ENCODE measurements at regions not wholly inside any gene's neighbourhood (a gene's known extent, or its start where the extent isn't known, plus 50 kb on each side); places are given as distances from the start of the nearest gene placed in this dataset.

DNA sequence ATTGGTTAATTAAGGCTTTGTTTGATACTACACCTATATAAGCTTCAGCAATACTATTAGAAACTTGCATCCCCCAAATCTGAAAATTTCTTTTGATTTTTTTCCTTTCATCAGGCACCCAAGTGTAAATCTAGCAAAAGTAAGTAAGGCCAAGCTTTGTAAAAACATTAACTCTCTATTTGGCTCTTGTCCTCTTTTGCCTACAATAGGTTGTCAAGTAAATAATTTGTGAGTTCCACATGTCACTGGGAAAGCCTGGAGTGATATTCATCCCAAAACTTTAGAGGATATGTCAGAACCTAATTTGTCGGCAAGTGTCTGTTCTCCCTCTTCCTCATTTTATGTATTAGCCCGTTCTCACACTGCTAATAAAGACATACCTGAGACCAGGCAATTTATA is 492.4 kb downstream of the IPMK start:
- ATAC-seq (ENCODE audit: low read depth): no peak
- Mint-ChIP-seq H3K4me3 (no peak overlapping the region), H3K27ac (no peak overlapping the region), H3K4me1 (no peaks in the 10 kb centered on the region), H3K27me3 (no peaks in the 10 kb centered on the region), H3K36me3 (ENCODE audit: low read depth) (no peaks in the 10 kb centered on the region), H3K9me3 (peaks cover 9% of the 10 kb centered on the region)
- no peak for DNase-seq
- CTCF ChIA-PET: no interaction called here
- TF ChIP-seq, protein P1, sequence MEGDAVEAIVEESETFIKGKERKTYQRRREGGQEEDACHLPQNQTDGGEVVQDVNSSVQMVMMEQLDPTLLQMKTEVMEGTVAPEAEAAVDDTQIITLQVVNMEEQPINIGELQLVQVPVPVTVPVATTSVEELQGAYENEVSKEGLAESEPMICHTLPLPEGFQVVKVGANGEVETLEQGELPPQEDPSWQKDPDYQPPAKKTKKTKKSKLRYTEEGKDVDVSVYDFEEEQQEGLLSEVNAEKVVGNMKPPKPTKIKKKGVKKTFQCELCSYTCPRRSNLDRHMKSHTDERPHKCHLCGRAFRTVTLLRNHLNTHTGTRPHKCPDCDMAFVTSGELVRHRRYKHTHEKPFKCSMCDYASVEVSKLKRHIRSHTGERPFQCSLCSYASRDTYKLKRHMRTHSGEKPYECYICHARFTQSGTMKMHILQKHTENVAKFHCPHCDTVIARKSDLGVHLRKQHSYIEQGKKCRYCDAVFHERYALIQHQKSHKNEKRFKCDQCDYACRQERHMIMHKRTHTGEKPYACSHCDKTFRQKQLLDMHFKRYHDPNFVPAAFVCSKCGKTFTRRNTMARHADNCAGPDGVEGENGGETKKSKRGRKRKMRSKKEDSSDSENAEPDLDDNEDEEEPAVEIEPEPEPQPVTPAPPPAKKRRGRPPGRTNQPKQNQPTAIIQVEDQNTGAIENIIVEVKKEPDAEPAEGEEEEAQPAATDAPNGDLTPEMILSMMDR (IDR thresholded peaks at IDR 0.05): no peak
- POLR2A ChIA-PET: no interaction called here
- intact Hi-C loops (cut with micrococcal nuclease): no loop called here

DNA sequence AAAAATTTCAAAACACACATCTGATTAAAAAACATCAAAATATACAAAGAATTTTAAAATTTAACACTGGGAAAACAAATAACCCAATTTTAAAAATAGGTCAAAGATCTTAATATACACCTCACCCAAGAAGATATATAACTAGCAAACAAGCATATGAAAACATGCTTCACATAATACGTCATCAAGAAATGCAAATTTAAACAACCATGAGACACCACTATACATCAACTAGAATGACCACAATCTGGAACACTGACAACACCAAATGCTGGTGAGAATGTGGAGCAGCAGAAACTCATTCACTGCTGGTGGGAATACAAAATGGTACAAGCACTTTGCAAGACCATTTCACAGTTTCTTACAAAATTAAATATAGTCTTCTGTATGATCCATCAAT is 498.4 kb downstream of the IPMK start:
- no peak overlapping the region for H3K4me3 Mint-ChIP-seq
- H3K36me3 Mint-ChIP-seq (ENCODE audit: low read depth): no peaks in the 10 kb centered on the region
- H3K9me3 Mint-ChIP-seq: peaks cover 4% of the 10 kb centered on the region
- intact Hi-C loops (cut with micrococcal nuclease): no loop called here
- TF ChIP-seq, protein P1 (IDR thresholded peaks at IDR 0.05): no peak
- no peaks in the 10 kb centered on the region for H3K4me1 Mint-ChIP-seq
- DNase-seq (no peak), ATAC-seq (ENCODE audit: low read depth) (no peak)
- H3K27ac Mint-ChIP-seq: no peak overlapping the region
- POLR2A ChIA-PET: no interaction called here
- CTCF ChIA-PET: no interaction called here
- H3K27me3 Mint-ChIP-seq: no peaks in the 10 kb centered on the region

DNA sequence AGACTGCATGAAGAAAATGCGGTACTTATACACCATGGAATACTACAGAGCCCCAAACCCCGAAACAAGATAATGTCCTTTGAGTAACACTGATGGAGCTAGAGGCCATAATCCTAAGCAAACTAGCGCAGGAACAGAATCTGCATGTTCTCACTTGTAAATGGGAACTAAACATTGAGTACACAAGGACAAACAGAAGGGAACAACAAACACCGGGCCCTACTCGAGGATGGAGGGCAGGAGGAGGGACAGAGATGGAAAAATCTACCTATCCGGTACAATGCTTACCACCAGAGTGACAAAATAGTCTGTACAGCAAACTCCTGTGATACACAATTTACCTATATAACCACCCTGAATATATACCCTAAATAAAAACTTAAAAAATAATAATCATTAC is 507.9 kb downstream of the IPMK start:
- no peak for DNase-seq
- intact Hi-C loops (cut with micrococcal nuclease): no loop called here
- no peak for ATAC-seq (ENCODE audit: low read depth)
- no peaks in the 10 kb centered on the region for H3K27me3 Mint-ChIP-seq
- POLR2A ChIA-PET: no interaction called here
- H3K4me3 Mint-ChIP-seq: no peak overlapping the region
- TF ChIP-seq, protein P1 (IDR thresholded peaks at IDR 0.05): no peak
- no peaks in the 10 kb centered on the region for H3K4me1 Mint-ChIP-seq
- H3K9me3 Mint-ChIP-seq: no peaks in the 10 kb centered on the region
- CTCF ChIA-PET: no interaction called here
- no peaks in the 10 kb centered on the region for H3K36me3 Mint-ChIP-seq (ENCODE audit: low read depth)
- no peak overlapping the region for H3K27ac Mint-ChIP-seq

DNA sequence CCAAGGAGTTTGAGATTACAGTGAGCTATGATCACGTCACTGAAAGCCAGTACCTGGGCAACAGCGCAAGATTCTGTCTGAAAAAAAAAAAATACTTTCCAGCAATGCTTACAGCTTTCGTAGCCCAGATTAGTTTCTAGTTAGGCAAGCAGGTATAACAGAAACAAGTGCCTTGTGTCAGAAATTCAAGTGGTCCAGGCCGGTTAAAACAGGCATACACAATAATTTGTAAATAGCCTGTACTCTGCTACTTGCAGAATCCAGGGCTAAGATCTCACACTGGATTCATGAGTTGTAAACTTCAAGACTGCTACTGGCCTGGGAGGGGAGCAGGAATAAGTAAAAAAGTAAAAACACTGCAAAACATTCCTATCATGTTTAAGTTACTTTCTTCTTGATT is 512.9 kb downstream of the IPMK start:
- Mint-ChIP-seq H3K9me3 (peaks cover under 1% of the 10 kb centered on the region), H3K27me3 (no peaks in the 10 kb centered on the region), H3K36me3 (ENCODE audit: low read depth) (no peaks in the 10 kb centered on the region), H3K4me3 (no peak overlapping the region), H3K27ac (no peak overlapping the region), H3K4me1 (no peaks in the 10 kb centered on the region)
- TF ChIP-seq, protein P1 (IDR thresholded peaks at IDR 0.05): no peak
- ATAC-seq (ENCODE audit: low read depth) (no peak), DNase-seq (no peak)
- ChIA-PET CTCF (no interaction called here), POLR2A (no interaction called here)
- intact Hi-C loops (cut with micrococcal nuclease): no loop called here

DNA sequence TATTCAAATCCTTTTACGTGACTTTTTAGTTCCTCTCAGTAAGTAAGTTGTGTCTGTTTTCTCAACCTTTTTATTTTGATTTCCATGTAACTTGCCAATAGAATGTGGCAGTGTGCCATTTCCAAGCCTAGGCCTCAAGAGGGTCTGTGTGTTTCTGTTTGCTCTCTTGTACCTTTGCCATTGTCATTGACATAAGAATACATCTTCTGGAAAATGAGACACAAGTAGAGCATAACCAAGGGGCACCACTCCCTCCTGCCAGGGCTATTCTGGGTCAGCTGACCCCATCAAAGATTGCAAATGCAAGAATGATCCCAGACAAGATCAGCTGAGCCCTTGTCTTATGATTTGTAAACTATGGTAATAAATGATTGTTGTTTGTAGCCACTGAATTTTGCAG is 524.0 kb downstream of the IPMK start:
- Mint-ChIP-seq H3K4me1 (no peaks in the 10 kb centered on the region), H3K4me3 (no peak overlapping the region), H3K36me3 (ENCODE audit: low read depth) (no peaks in the 10 kb centered on the region), H3K27ac (no peak overlapping the region), H3K9me3 (peaks cover 10% of the 10 kb centered on the region), H3K27me3 (no peaks in the 10 kb centered on the region)
- intact Hi-C loops (cut with micrococcal nuclease): no loop called here
- TF ChIP-seq, protein P1 (IDR thresholded peaks at IDR 0.05): no peak
- CTCF ChIA-PET: no interaction called here
- DNase-seq (no peak), ATAC-seq (ENCODE audit: low read depth) (no peak)
- POLR2A ChIA-PET: no interaction called here

Data from activated B cell treated with CpG ODN at 0.5 μM for 24 hours (primary cell).